WTC11 (cell line): ENCODE measurements at regions not wholly inside any gene's neighbourhood (a gene's known extent, or its start where the extent isn't known, plus 50 kb on each side); places are given as distances from the start of the nearest gene placed in this dataset.

ENCODE experiments used
- ATAC-seq: fragments of 200-7000 bp; cut with Tn5 transposase; 2 replicates; pipeline ENCODE4 v1.10.0; 2021; ENCODE audit warnings: mild to moderate bottlenecking, moderate library complexity
- CTCF ChIA-PET: fragments of 300-600 bp; sonication (Branson Sonifier 250); formaldehyde crosslinking; loops from one replicate; lab custom pipeline; 2021; ENCODE audit warnings: antibody characterized with exemption; lab: Charles Lee
- POLR2A ChIA-PET: fragments of 350-600 bp; sonication (Branson Sonifier 250); formaldehyde crosslinking; loops from one replicate; lab custom pipeline; 2021; ENCODE audit warnings: antibody characterized with exemption; lab: Charles Lee
- DNase-seq: peaks from one replicate; pipeline ENCODE4 v3.0.0; 2021; ENCODE audit warnings: low spot score
- H3K27ac Mint-ChIP-seq: 2 replicates; pipeline ENCODE4 v1.8.0; 2021; ENCODE audit warnings: mixed read lengths
- H3K27me3 Mint-ChIP-seq: 2 replicates; pipeline ENCODE4 v1.8.0; 2021; ENCODE audit warnings: low read depth, mild to moderate bottlenecking, moderate library complexity, mixed read lengths
- H3K36me3 Mint-ChIP-seq: 2 replicates; pipeline ENCODE4 v1.8.0; 2021; ENCODE audit warnings: mixed read lengths
- H3K4me1 Mint-ChIP-seq: 2 replicates; pipeline ENCODE4 v1.8.0; 2022; ENCODE audit warnings: mixed read lengths
- H3K4me3 Mint-ChIP-seq: 2 replicates; pipeline ENCODE4 v1.8.0; 2021; ENCODE audit warnings: mild to moderate bottlenecking, moderate library complexity, mixed read lengths
- H3K9me3 Mint-ChIP-seq: 2 replicates; pipeline ENCODE4 v1.8.0; 2021; ENCODE audit warnings: mixed read lengths
- AR ChIP-seq: fragments of 250-450 bp; sonication (Bioruptor Pico); IDR thresholded peaks from 2 replicates; pipeline ENCODE4 v1.9.0; 2021; ENCODE audit warnings: mild to moderate bottlenecking
- ATF1 ChIP-seq: sonication (generic); formaldehyde crosslinking; IDR thresholded peaks from 2 replicates; pipeline ENCODE4 v1.8.1; 2023; ENCODE audit warnings: mild to moderate bottlenecking, moderate library complexity, missing genetic modification reagents
- ATF3 ChIP-seq: sonication (generic); formaldehyde crosslinking; conservative IDR thresholded peaks from 2 replicates; pipeline ENCODE4 v1.8.1; 2022; ENCODE audit warnings: mild to moderate bottlenecking, missing genetic modification reagents
- CREB1 ChIP-seq: sonication (generic); formaldehyde crosslinking; IDR thresholded peaks from 2 replicates; pipeline ENCODE4 v1.8.0; 2023; ENCODE audit warnings: mild to moderate bottlenecking, missing genetic modification reagents
- E2F4 ChIP-seq: sonication (generic); formaldehyde crosslinking; IDR thresholded peaks from 2 replicates; pipeline ENCODE4 v1.8.1; 2022; ENCODE audit warnings: low read depth, mild to moderate bottlenecking, moderate library complexity, missing genetic modification reagents, borderline replicate concordance
- FOXP4 ChIP-seq: sonication (generic); formaldehyde crosslinking; IDR thresholded peaks from 2 replicates; pipeline ENCODE4 v1.8.0; 2022; ENCODE audit warnings: mild to moderate bottlenecking, missing genetic modification reagents
- GABPB1 ChIP-seq: sonication (generic); formaldehyde crosslinking; IDR thresholded peaks from 2 replicates; pipeline ENCODE4 v1.8.1; 2023; ENCODE audit warnings: mild to moderate bottlenecking, missing genetic modification reagents
- GTF2I ChIP-seq: fragments of 250-450 bp; sonication (Bioruptor Pico); conservative IDR thresholded peaks from 2 replicates; pipeline ENCODE4 v1.4.0; 2021; ENCODE audit warnings: mild to moderate bottlenecking
- HMGA2 ChIP-seq: fragments of 250-450 bp; sonication (Bioruptor Pico); IDR thresholded peaks from 2 replicates; pipeline ENCODE4 v1.4.0; 2021; ENCODE audit warnings: mild to moderate bottlenecking, moderate library complexity
- MYBL2 ChIP-seq: sonication (generic); formaldehyde crosslinking; IDR thresholded peaks from 2 replicates; pipeline ENCODE4 v1.8.1; 2023; ENCODE audit warnings: mild to moderate bottlenecking, moderate library complexity, missing genetic modification reagents
- PRDM15 ChIP-seq: sonication (generic); formaldehyde crosslinking; IDR thresholded peaks from 2 replicates; pipeline ENCODE4 v1.8.0; 2022; ENCODE audit warnings: missing genetic modification reagents
- RELA ChIP-seq: sonication (generic); formaldehyde crosslinking; IDR thresholded peaks from 2 replicates; pipeline ENCODE4 v1.8.1; 2022; ENCODE audit warnings: missing genetic modification reagents, mild to moderate bottlenecking, borderline replicate concordance
- SMAD4 ChIP-seq: sonication (generic); formaldehyde crosslinking; IDR thresholded peaks from 2 replicates; pipeline ENCODE4 v1.8.0; 2022; ENCODE audit warnings: mild to moderate bottlenecking, missing genetic modification reagents
- USF1 ChIP-seq: sonication (generic); formaldehyde crosslinking; IDR thresholded peaks from 2 replicates; pipeline ENCODE4 v1.8.0; 2022; ENCODE audit warnings: mild to moderate bottlenecking, missing genetic modification reagents
- ZNF232 ChIP-seq: sonication (generic); formaldehyde crosslinking; IDR thresholded peaks from 2 replicates; pipeline ENCODE4 v1.8.0; 2022; ENCODE audit warnings: mild to moderate bottlenecking, missing genetic modification reagents
- ZNF281 ChIP-seq: sonication (generic); formaldehyde crosslinking; IDR thresholded peaks from 2 replicates; pipeline ENCODE4 v1.8.0; 2023; ENCODE audit warnings: mild to moderate bottlenecking, missing genetic modification reagents
- ZNF317 ChIP-seq: sonication (generic); formaldehyde crosslinking; IDR thresholded peaks from 2 replicates; pipeline ENCODE4 v1.8.1; 2023; ENCODE audit warnings: low read depth, mild to moderate bottlenecking, moderate library complexity, missing genetic modification reagents, borderline replicate concordance

- TF ChIP-seq PRDM15 (CRISPR knock-in tag) (no peak), CREB1 (no peak), FOXP4 (CRISPR knock-in tag) (no peak), GABPB1 (CRISPR knock-in tag) (no peak), USF1 (no peak), ATF1 (CRISPR knock-in tag) (no peak), AR (CRISPR knock-in tag) (no peak)
Measured at GRCh38 chr2:120624738-120625446, 110.8 kb upstream of the GLI2 start (continued).

GRCh38 chr2:120625865-120626560, 109.7 kb upstream of the GLI2 start:
- no peak for ATAC-seq
- H3K27ac Mint-ChIP-seq, result no peak overlapping the region
- H3K27me3 Mint-ChIP-seq, result peaks cover 22% of the 10 kb centered on the region
- ChIA-PET CTCF (no interaction called here), POLR2A (no interaction called here)
- H3K4me3 Mint-ChIP-seq, result no peak overlapping the region
- no peaks in the 10 kb centered on the region for H3K36me3 Mint-ChIP-seq
- peaks cover 3% of the 10 kb centered on the region; the same call in 1 of the 2 replicates for H3K9me3 Mint-ChIP-seq
- TF ChIP-seq ZNF281 (CRISPR knock-in tag) (no peak), SMAD4 (CRISPR knock-in tag) (no peak), GABPB1 (CRISPR knock-in tag) (no peak), RELA (CRISPR knock-in tag) (no peak), ZNF317 (no peak), ZNF232 (CRISPR knock-in tag) (no peak), ATF3 (CRISPR knock-in tag) (no peak), MYBL2 (CRISPR knock-in tag) (no peak), E2F4 (no peak), GTF2I (CRISPR knock-in tag) (no peak), HMGA2 (CRISPR knock-in tag) (no peak), USF1 (no peak)
- H3K4me1 Mint-ChIP-seq, result no peaks in the 10 kb centered on the region
- DNase-seq, result no peak
